ENCODE measurements at regions not wholly inside any gene's neighbourhood (a gene's known extent, or its start where the extent isn't known, plus 50 kb on each side); places are given as distances from the start of the nearest gene placed in this dataset.

- Histone ChIP-seq H3K27me3 (ENCODE audit: control insufficient read depth, insufficient read depth, low read length) (no peaks in the 10 kb centered on the region), H3K4me3 (ENCODE audit: low read depth, low read length) (no peak overlapping the region), H2AFZ (no peak overlapping the region), H3K36me3 (ENCODE audit: control insufficient read depth, insufficient read depth, low read length) (no peaks in the 10 kb centered on the region), H3K4me2 (ENCODE audit: low read length) (no peak overlapping the region), H3K79me2 (no peaks in the 10 kb centered on the region), H3K9me3 (ENCODE audit: control insufficient read depth, low read length) (no peaks in the 10 kb centered on the region), H3K9ac (no peak overlapping the region), H3K27ac (no peak overlapping the region), H3K4me1 (no peaks in the 10 kb centered on the region)
- no peak for TF ChIP-seq CTCF (IDR thresholded peaks at IDR 0.05)
These were observed 141.9 kb upstream of the TNP1 start for GRCh38 chr2:217001740-217002139.

DNA sequence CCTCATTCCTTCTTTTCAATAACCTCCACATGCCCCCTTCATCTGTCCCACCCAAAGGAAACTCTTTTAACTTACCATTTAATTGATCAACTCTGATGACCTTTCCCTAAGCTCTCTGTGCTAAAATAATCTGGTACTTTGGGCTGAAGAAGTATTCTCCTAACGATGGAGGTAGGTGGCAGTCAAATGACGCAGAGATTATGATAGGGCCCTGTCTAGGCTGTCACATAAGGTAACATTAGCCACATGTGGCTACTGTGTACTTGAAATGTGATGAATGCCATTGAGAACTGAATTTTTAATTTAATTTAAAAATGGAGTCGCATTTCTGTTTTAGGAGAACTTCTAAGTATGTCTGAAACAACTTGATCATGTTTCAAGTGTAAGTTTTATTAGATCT lies 140.5 kb upstream of the TNP1 start:
- Histone ChIP-seq H3K4me3 (ENCODE audit: low read depth, low read length) (no peak overlapping the region), H3K36me3 (ENCODE audit: control insufficient read depth, insufficient read depth, low read length) (no peaks in the 10 kb centered on the region), H3K9me3 (ENCODE audit: control insufficient read depth, low read length) (no peaks in the 10 kb centered on the region), H2AFZ (no peak overlapping the region), H3K9ac (no peak overlapping the region), H3K4me1 (no peaks in the 10 kb centered on the region), H3K79me2 (no peaks in the 10 kb centered on the region), H3K27me3 (ENCODE audit: control insufficient read depth, insufficient read depth, low read length) (no peaks in the 10 kb centered on the region), H3K27ac (no peak overlapping the region), H3K4me2 (ENCODE audit: low read length) (no peak overlapping the region)
- no peak for TF ChIP-seq CTCF (IDR thresholded peaks at IDR 0.05)

DNA sequence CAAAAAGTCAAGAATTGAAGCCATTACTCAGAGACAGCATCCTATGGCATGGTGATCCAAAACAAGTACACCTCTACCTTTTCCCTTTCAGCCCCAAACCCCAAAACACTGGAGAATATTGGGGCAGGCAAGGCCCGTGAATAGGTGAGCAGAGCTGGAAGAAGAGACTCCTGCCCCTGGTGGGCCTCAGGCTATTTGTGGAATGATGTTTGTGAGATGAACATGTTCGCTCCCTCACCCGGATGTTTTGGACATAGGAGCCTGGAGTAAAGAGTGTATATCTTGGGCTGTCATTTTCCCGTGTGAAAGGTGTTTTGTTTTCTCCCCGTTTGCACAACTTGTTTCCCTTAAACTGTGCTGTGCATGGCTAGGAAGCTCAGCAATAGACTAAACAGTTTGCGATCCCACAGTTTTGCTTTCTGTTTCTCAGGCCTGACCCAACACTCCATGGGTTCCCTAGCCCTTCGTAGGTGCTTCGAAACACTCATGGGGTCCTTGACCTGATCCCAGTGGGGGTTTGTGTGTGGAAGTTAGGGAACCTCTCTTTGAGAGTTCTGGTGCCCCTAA lies 136.5 kb upstream of the TNP1 start:
- Histone ChIP-seq H3K27ac (no peak overlapping the region), H3K4me3 (ENCODE audit: low read depth, low read length) (no peak overlapping the region), H2AFZ (no peak overlapping the region), H3K9me3 (ENCODE audit: control insufficient read depth, low read length) (no peaks in the 10 kb centered on the region), H3K9ac (no peak overlapping the region), H3K27me3 (ENCODE audit: control insufficient read depth, insufficient read depth, low read length) (no peaks in the 10 kb centered on the region), H3K36me3 (ENCODE audit: control insufficient read depth, insufficient read depth, low read length) (no peaks in the 10 kb centered on the region), H3K4me1 (no peaks in the 10 kb centered on the region), H3K4me2 (ENCODE audit: low read length) (no peak overlapping the region), H3K79me2 (no peaks in the 10 kb centered on the region)
- TF ChIP-seq CTCF (IDR thresholded peaks at IDR 0.05): no peak

GRCh38 chr2:216994353-216994854 lies 134.5 kb upstream of the TNP1 start:
- no peaks in the 10 kb centered on the region for H3K27me3 ChIP-seq (ENCODE audit: control insufficient read depth, insufficient read depth, low read length)
- H3K4me3 ChIP-seq (ENCODE audit: low read depth, low read length): no peak overlapping the region
- no peak for TF ChIP-seq CTCF (IDR thresholded peaks at IDR 0.05)
- no peaks in the 10 kb centered on the region for H3K36me3 ChIP-seq (ENCODE audit: control insufficient read depth, insufficient read depth, low read length)
- no peaks in the 10 kb centered on the region for H3K9me3 ChIP-seq (ENCODE audit: control insufficient read depth, low read length)
- no peak overlapping the region for H2AFZ ChIP-seq
- no peak overlapping the region for H3K4me2 ChIP-seq (ENCODE audit: low read length)
- no peak overlapping the region for H3K9ac ChIP-seq
- H3K4me1 ChIP-seq: no peaks in the 10 kb centered on the region
- H3K79me2 ChIP-seq: no peaks in the 10 kb centered on the region
- H3K27ac ChIP-seq: no peak overlapping the region

DNA sequence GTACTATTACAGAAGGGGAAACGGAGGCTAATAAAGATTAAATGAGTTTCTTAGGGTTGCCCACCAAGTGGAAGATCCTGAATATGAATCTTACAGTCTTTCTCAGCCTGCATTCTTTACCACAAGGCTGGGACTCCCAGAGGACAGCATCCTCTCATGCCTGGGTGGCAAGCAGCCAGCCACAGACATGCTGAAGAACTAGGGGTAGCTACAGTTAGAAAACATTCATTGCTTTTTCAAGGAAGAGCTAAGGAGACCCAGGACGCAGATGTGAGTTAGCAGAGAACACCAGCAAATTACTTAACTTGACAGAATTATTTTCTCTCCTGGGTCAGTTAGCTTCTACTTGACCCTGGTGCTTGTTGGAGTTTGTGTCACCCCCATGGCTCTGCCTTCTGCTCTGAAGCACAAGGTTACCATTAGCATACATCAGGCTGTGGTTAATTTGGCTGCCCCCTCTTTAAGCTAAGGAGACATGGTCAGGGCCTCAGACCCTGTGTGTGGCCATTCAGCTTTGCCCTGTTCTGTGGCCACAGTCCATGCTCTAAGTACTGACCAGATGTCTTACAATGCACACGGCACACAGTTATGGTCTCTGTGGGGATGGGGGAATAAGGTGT lies 132.3 kb upstream of the TNP1 start:
- H2AFZ ChIP-seq: no peak overlapping the region
- H3K9ac ChIP-seq: no peak overlapping the region
- H3K4me2 ChIP-seq (ENCODE audit: low read length): no peak overlapping the region
- no peaks in the 10 kb centered on the region for H3K27me3 ChIP-seq (ENCODE audit: control insufficient read depth, insufficient read depth, low read length)
- H3K9me3 ChIP-seq (ENCODE audit: control insufficient read depth, low read length): no peaks in the 10 kb centered on the region
- no peak overlapping the region for H3K4me3 ChIP-seq (ENCODE audit: low read depth, low read length)
- H3K4me1 ChIP-seq: no peaks in the 10 kb centered on the region
- H3K36me3 ChIP-seq (ENCODE audit: control insufficient read depth, insufficient read depth, low read length): no peaks in the 10 kb centered on the region
- no peak overlapping the region for H3K27ac ChIP-seq
- H3K79me2 ChIP-seq: no peaks in the 10 kb centered on the region
- no peak for TF ChIP-seq CTCF (IDR thresholded peaks at IDR 0.05)
